DMS153 treated with DMSO at 0.1 percent for 48 hours (cell line): ENCODE measurements at regions not wholly inside any gene's neighbourhood (a gene's known extent, or its start where the extent isn't known, plus 50 kb on each side); places are given as distances from the start of the nearest gene placed in this dataset.
"Not testable (repeated sequence)": the region's sequence is repeated elsewhere in the genome, so short reads cannot be mapped to it uniquely, and the experiment has no call there.

Source experiments
- DNase-seq: peaks from one replicate; lab custom pipeline; 2025; ENCODE audit not compliant: unreplicated experiment; lab: John Stamatoyannopoulos, UW

DNA sequence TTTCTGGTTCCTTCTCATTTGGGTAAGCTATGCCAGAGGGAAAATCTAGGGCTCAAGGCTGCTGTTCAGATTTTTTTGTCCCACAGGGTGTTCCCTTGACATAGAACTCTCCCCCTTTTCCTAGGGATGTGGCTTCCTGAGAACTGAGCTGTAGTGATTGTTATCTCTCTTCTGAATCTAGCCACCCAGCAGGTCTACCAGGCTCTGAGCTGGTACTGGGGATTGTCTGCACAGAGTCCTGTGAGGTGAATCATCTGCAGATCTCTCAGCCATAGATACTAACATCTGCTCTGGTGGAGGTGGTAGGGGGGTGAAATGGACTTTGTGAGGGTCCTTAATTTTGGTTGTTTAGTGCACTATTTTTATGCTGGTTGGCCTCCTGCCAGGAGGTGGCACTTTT is 167.3 kb upstream of the PGR start:
- DNase-seq: no peak

DNA sequence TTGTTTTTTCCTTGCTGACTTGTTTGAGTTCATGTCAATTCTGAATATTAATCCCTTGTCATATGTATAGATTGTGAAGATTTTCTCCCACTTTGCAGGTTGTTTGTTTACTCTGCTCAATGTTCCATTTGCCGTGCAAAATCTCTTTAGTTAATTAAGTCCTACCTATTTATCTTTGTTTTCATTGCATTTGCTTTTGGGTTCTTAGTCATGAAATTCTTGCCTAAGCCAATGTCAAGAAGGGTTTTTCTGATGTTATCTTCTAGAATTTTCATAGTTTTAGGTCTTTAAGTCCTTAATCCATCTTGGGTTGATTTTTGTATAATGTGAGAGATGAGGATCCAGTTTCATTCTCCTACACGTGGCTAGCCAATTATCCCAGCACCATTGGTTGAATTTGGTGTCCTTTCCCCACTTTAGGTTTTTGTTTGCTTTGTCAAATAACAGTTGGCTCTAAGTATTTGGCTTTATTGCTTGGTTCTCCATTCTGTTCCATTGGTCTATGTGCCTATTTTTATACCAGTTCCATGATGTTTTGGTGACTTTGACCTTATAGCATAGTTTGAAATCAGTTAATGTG is 163.1 kb upstream of the PGR start:
- DNase-seq: no peak

DNA sequence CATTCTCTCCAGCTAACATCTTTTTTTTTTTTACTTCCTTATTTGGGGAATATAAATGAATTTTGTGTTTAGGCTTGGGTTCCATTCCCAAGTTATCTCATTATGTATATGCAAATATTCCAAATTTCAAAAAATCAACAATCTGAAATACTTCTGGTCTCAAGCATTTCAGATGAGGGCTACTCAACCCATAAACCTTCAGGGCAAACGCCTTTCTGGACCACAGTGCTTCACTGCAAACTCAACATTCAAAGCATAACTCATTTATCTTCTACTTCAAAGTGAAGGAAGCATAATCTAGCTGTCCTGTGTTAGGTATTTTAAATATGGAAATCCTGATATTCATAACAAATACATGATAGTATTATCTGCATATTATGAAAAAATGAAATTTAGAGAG is 161.7 kb upstream of the PGR start:
- DNase-seq: no peak

- no peak for DNase-seq
Measured at GRCh38 chr11:101288392-101288791, 158.8 kb upstream of the PGR start.

DNA sequence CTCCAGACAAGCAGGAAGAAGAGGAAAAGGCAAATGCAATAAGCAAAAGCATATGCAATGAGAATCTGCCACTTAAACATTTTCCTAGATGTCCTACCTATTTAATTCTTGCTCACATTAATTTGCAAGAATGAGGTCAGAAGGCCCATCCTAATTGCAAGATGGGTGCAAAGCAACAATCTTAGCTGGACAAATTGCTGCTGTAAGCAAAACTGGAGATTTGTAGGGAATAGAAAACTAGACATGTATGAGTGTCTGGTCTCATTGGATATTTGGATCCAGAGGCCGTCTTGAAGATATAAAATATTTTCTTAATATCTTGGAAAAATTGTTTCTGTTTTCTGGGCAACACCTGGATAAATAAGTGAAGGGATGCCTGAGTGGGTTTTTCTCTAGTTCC is 150.1 kb upstream of the PGR start:
- DNase-seq: no peak

GRCh38 chr11:101278286-101278685 is 148.7 kb upstream of the PGR start:
- no peak for DNase-seq

DNA sequence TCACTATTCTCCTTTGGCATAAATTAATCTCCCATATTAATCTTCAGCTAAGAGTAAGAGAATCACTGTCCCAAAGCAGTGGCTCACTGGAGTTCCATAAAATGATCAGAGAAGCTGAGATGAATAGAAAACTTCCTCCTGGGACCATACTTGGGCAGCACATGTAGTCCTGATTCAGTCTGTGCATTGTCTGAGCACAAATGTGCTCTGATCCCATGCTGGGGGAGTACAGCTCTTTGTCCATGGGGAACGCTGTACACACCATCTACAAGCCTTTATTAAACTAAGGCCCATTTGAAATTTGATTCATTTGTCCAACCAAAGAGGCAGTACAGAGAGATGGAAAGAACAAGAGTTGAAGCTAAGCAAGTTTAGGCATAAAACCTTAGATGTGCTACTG is 147.4 kb upstream of the PGR start:
- DNase-seq: no peak

DNA sequence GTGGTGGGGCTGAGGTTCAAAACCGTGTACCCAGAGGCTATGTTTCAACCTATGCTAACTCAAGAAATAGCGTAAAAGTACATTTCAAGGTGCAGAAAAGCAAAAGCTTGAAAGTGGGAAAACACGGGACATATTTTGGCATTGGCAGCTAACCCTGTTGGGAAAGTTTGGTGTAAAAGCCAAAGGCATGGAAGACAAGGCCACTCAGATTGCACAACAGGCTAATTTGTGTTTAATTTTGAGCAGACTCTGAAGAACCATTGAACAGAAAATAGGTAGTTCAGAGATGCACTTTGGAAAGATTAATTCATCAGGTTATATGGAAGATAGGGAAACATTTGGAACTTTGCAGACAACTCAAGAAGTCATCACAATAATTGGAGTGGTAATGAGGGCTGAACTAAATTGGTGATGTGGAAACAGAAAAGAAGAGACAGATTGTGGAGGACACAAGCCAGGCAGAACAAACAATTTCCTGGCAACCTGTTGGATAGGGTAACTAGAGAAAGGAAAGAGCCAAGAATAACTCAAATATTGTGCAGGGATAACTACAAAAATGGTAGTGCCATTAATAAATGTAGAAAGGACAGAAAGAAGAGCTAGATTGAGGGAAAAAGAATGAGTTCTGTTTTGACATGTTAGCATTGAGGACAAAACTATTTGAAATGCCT is 140.5 kb upstream of the PGR start:
- no peak for DNase-seq

- DNase-seq: no peak
Measured at GRCh38 chr11:101269390-101269789, 139.8 kb upstream of the PGR start.

GRCh38 chr11:101267654-101268053 is 138.0 kb upstream of the PGR start:
- no peak for DNase-seq

DNA sequence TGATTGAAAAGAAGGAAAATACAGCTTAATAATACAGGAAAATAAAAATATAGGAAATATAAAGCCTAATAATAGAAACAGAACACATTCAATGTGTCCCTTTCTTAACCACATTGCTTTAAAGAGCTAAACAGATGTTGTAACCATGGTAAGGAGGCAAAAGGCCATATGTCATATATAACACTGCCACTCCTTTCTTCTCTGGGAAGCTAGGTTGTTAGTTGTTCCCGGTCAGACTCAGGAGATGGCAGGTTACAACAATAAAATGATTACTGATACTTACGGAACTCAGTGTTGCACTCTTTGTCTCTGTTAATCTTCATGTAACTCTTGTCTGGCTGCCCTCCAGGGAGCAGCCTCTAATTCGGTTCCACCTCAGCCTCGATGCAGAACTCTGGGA is 134.7 kb upstream of the PGR start:
- DNase-seq: no peak

GRCh38 chr11:101262995-101263394 is 133.4 kb upstream of the PGR start:
- no peak for DNase-seq

- no peak for DNase-seq
Measured at GRCh38 chr11:101262258-101262657, 132.6 kb upstream of the PGR start.

- no peak for DNase-seq
Measured at GRCh38 chr11:101255036-101255435, 125.4 kb upstream of the PGR start.

DNA sequence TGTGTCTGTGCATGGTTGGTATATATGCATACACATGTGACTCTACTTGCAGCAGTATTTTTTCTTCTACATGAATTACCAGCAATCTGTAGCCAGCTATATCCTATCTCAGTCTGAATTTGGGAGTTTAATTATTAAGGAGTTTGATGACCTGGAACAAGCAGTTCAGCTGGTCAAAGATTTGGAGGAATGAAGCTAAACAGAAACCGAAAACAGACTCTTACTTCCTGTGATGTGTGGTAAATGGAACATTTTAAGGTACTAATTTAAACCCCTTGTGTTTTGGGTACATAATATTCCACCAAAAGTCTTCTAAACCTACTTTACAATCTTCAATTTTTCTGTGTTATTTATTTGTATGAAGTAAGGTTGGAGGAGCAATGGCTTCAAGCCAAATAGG is 124.4 kb upstream of the PGR start:
- DNase-seq: no peak

- not testable (repeated sequence) for DNase-seq
Measured at GRCh38 chr11:101245635-101246034, 116.0 kb upstream of the PGR start.

DNA sequence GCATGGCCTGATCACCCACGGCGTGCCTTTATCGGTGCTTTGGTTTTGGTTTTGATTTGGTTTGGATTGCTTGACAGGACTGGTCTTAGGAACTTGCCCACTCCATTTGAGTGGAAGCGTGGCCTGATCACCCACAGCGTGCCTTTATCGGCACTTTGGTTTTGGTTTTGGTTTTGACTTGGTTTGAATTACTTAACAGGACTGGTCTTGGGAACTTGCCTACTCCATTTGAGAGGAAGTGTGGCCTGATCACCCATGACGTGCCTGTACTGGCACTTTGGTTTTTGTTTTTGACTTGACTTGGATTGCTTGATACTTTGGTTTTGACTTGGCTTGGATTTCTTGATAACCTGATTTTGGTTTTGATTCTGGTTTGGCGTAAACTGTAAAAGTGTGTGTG is 115.5 kb upstream of the PGR start:
- DNase-seq: not testable (repeated sequence)

- DNase-seq: no peak
Measured at GRCh38 chr11:101241160-101241795, 111.7 kb upstream of the PGR start.

GRCh38 chr11:101231207-101231834 is 101.7 kb upstream of the PGR start:
- not testable (repeated sequence) for DNase-seq

DNA sequence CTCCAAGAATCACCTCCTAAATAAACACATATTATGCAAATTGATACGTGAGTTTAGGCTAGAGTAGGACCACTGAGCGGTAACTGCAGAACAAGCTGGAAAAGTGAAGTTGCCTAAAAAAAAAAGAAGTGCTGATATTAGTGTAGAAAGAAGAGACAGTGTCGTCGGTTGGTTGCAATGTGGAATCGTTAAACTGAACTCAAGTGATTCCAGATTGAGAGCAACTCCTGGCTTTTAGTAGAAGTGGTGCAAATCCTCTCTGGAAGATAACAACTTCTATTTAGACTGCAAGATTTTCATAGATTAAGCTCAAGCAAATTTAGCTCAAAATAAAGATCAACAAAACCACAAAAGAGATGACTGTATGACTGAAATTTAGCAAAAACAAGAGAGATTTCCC is 97.0 kb upstream of the PGR start:
- DNase-seq: no peak

DNA sequence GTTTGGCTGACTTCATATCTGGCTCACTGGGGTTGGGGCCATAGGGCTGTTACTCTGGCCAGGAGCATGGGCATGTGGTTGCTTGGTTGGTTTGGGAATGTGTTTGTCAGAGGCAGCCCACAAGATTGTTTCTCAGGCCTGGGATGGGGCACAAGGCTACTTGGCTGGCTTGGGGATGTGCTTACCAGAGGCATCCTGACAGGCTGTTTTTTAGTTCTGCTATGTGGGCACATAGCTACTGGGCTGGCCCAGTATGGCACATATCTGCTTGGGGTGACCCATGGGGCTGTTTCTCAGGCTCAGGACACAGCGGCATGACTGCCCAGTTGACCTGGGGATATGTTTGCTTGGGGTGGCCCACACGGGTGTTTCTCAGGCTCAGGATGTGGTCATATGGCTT is 94.6 kb upstream of the PGR start:
- DNase-seq: no peak

DNA sequence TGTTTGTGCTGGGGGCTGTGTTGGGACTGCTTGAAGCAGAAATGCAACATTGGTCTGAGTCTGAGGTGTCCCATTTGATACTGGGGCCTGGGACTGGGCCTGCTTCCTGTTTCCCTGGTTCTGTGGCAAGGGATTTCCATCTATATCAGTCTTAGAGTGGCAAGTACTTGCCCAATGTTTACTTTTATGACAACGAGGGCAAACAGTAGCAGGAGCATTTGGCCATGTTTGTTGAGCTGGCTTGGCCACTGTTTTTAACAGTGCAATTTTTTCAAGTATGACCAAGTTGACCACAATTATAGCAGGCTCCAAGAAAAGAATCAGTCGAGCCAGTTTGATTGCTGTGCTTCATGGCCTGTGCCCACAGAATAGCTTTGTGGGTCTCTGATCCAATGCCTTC is 88.5 kb upstream of the PGR start:
- not testable (repeated sequence) for DNase-seq
